Activated CD4-positive, alpha-beta T cell treated with anti-CD3 and anti-CD28 coated beads for 36 hours (primary cell): ENCODE measurements at regions not wholly inside any gene's neighbourhood (a gene's known extent, or its start where the extent isn't known, plus 50 kb on each side); places are given as distances from the start of the nearest gene placed in this dataset.

Experiments
- ATAC-seq: fragments of 200-7000 bp; cut with Tn5 transposase; one replicate; pipeline ENCODE4 v1.10.0; 2021; ENCODE audit warnings: mild to moderate bottlenecking, moderate library complexity
- CTCF ChIA-PET: fragments of 350-600 bp; sonication (Branson Sonifier 250); formaldehyde crosslinking; loops from one replicate; lab custom pipeline; 2021; ENCODE audit warnings: antibody characterized with exemption; lab: Charles Lee
- POLR2A ChIA-PET: fragments of 350-600 bp; sonication (Branson Sonifier 250); formaldehyde crosslinking; loops from one replicate; lab custom pipeline; 2021; ENCODE audit warnings: antibody characterized with exemption, inconsistent platforms; lab: Charles Lee
- DNase-seq: peaks from one replicate; pipeline ENCODE4 v3.0.0-alpha.2; 2020
- H3K27ac Mint-ChIP-seq: one replicate; pipeline ENCODE4 v1.8.0; 2021; ENCODE audit warnings: mixed read lengths
- H3K27me3 Mint-ChIP-seq: one replicate; pipeline ENCODE4 v1.8.0; 2021; ENCODE audit warnings: mixed read lengths
- H3K36me3 Mint-ChIP-seq: one replicate; pipeline ENCODE4 v1.8.0; 2021; ENCODE audit warnings: low read depth, mixed read lengths
- H3K4me1 Mint-ChIP-seq: one replicate; pipeline ENCODE4 v1.8.0; 2021; ENCODE audit warnings: mixed read lengths
- H3K4me3 Mint-ChIP-seq: one replicate; pipeline ENCODE4 v1.8.0; 2021; ENCODE audit warnings: mild to moderate bottlenecking, moderate library complexity, mixed read lengths
- H3K9me3 Mint-ChIP-seq: one replicate; pipeline ENCODE4 v1.8.0; 2021; ENCODE audit warnings: low read depth, mixed read lengths
- intact Hi-C, 2 experiments: fragments of 100-400 bp; cut with DNase I in 1 of 2; cut with micrococcal nuclease in 1 of 2; formaldehyde crosslinking; loops; one replicate each; pipeline versions ENCODE4 v1.14.2 to v1.15.1; 2022 to 2024; cut with DNase I, micrococcal nuclease

GRCh38 chr15:37524601-37525000, 409.8 kb upstream of the TMCO5A start:
- ATAC-seq: no peak
- H3K4me3 Mint-ChIP-seq: no peak overlapping the region
- ChIA-PET CTCF (no interaction called here), POLR2A (no interaction called here)
- H3K9me3 Mint-ChIP-seq: peaks cover 2% of the 10 kb centered on the region
- H3K36me3 Mint-ChIP-seq: no peaks in the 10 kb centered on the region
- no peak for DNase-seq
- intact Hi-C loops: no loop called here
- no peak overlapping the region for H3K27ac Mint-ChIP-seq
- H3K4me1 Mint-ChIP-seq: no peaks in the 10 kb centered on the region
- no peaks in the 10 kb centered on the region for H3K27me3 Mint-ChIP-seq

GRCh38 chr15:37528432-37528831, 406.0 kb upstream of the TMCO5A start:
- ChIA-PET POLR2A (no interaction called here), CTCF (interaction anchor here (0.9 kb wide), 1 partner anchor 11 kb away, joined by 5 read pairs; no protein-coding TSS in a partner anchor)
- H3K36me3 Mint-ChIP-seq: no peaks in the 10 kb centered on the region
- no peaks in the 10 kb centered on the region for H3K4me1 Mint-ChIP-seq
- no peak overlapping the region for H3K27ac Mint-ChIP-seq
- H3K27me3 Mint-ChIP-seq: no peaks in the 10 kb centered on the region
- DNase-seq (no peak), ATAC-seq (no peak)
- peaks cover 8% of the 10 kb centered on the region for H3K9me3 Mint-ChIP-seq
- intact Hi-C loops: no loop called here
- no peak overlapping the region for H3K4me3 Mint-ChIP-seq

- Mint-ChIP-seq H3K9me3 (peaks cover 13% of the 10 kb centered on the region), H3K27ac (no peak overlapping the region), H3K36me3 (no peaks in the 10 kb centered on the region), H3K4me1 (no peaks in the 10 kb centered on the region), H3K27me3 (no peaks in the 10 kb centered on the region), H3K4me3 (no peak overlapping the region)
- no peak for DNase-seq
- no peak for ATAC-seq
- CTCF ChIA-PET: no interaction called here
- intact Hi-C loops: no loop called here
- POLR2A ChIA-PET: no interaction called here
Measured at GRCh38 chr15:37536967-37537605, 397.4 kb upstream of the TMCO5A start.

GRCh38 chr15:37537802-37538201, 396.6 kb upstream of the TMCO5A start:
- Mint-ChIP-seq H3K4me1 (no peaks in the 10 kb centered on the region), H3K36me3 (no peaks in the 10 kb centered on the region), H3K27me3 (no peaks in the 10 kb centered on the region), H3K4me3 (no peak overlapping the region), H3K9me3 (peaks cover 12% of the 10 kb centered on the region), H3K27ac (no peak overlapping the region)
- CTCF ChIA-PET: no interaction called here
- ATAC-seq (no peak), DNase-seq (no peak)
- intact Hi-C loops: no loop called here
- POLR2A ChIA-PET: no interaction called here

GRCh38 chr15:37548116-37548515, 386.3 kb upstream of the TMCO5A start:
- POLR2A ChIA-PET: no interaction called here

GRCh38 chr15:37550360-37551024, 383.9 kb upstream of the TMCO5A start:
- no peak overlapping the region for H3K27ac Mint-ChIP-seq
- no peak overlapping the region for H3K4me3 Mint-ChIP-seq
- H3K9me3 Mint-ChIP-seq: peaks cover 2% of the 10 kb centered on the region
- H3K36me3 Mint-ChIP-seq: no peaks in the 10 kb centered on the region
- CTCF ChIA-PET: no interaction called here
- no peaks in the 10 kb centered on the region for H3K4me1 Mint-ChIP-seq
- ATAC-seq: no peak
- H3K27me3 Mint-ChIP-seq: no peaks in the 10 kb centered on the region
- no peak for DNase-seq
- POLR2A ChIA-PET: no interaction called here
- intact Hi-C loops: no loop called here

More at GRCh38 chr15:37548116-37548515, 386.3 kb upstream of the TMCO5A start:
- peaks cover 1% of the 10 kb centered on the region for H3K9me3 Mint-ChIP-seq
- H3K4me3 Mint-ChIP-seq: no peak overlapping the region
- CTCF ChIA-PET: no interaction called here
- no peak overlapping the region for H3K27ac Mint-ChIP-seq
- no peak for DNase-seq
- H3K36me3 Mint-ChIP-seq: no peaks in the 10 kb centered on the region
- no peaks in the 10 kb centered on the region for H3K4me1 Mint-ChIP-seq
- no peaks in the 10 kb centered on the region for H3K27me3 Mint-ChIP-seq
- no peak for ATAC-seq
- intact Hi-C loops: no loop called here

- no peaks in the 10 kb centered on the region for H3K36me3 Mint-ChIP-seq
- no peak for DNase-seq
- no peaks in the 10 kb centered on the region for H3K27me3 Mint-ChIP-seq
- no peak overlapping the region for H3K27ac Mint-ChIP-seq
- no peak for ATAC-seq
- intact Hi-C loops: no loop called here
- no peak overlapping the region for H3K4me3 Mint-ChIP-seq
- no peaks in the 10 kb centered on the region for H3K4me1 Mint-ChIP-seq
- peaks cover 2% of the 10 kb centered on the region for H3K9me3 Mint-ChIP-seq
- ChIA-PET POLR2A (no interaction called here), CTCF (no interaction called here)
Measured at GRCh38 chr15:37572401-37572800, 362.0 kb upstream of the TMCO5A start.

- intact Hi-C loops: no loop called here
- Mint-ChIP-seq H3K4me1 (no peaks in the 10 kb centered on the region), H3K27ac (no peak overlapping the region), H3K4me3 (no peak overlapping the region), H3K36me3 (no peaks in the 10 kb centered on the region), H3K27me3 (no peaks in the 10 kb centered on the region), H3K9me3 (no peaks in the 10 kb centered on the region)
- no peak for DNase-seq
- no peak for ATAC-seq
- CTCF ChIA-PET: no interaction called here
- POLR2A ChIA-PET: no interaction called here
Measured at GRCh38 chr15:37574985-37575384, 359.5 kb upstream of the TMCO5A start.

- CTCF ChIA-PET: no interaction called here
Measured at GRCh38 chr15:37576952-37577351, 357.5 kb upstream of the TMCO5A start.

GRCh38 chr15:37581866-37582532, 352.4 kb upstream of the TMCO5A start:
- peaks cover 4% of the 10 kb centered on the region for H3K9me3 Mint-ChIP-seq
- POLR2A ChIA-PET: no interaction called here
- no peaks in the 10 kb centered on the region for H3K36me3 Mint-ChIP-seq
- H3K4me3 Mint-ChIP-seq: no peak overlapping the region
- H3K4me1 Mint-ChIP-seq: no peaks in the 10 kb centered on the region
- no peak overlapping the region for H3K27ac Mint-ChIP-seq
- CTCF ChIA-PET: no interaction called here
- no peaks in the 10 kb centered on the region for H3K27me3 Mint-ChIP-seq
- no peak for DNase-seq
- ATAC-seq: no peak
- intact Hi-C loops: no loop called here

More at GRCh38 chr15:37576952-37577351, 357.5 kb upstream of the TMCO5A start:
- Mint-ChIP-seq H3K27me3 (no peaks in the 10 kb centered on the region), H3K27ac (no peak overlapping the region), H3K4me3 (no peak overlapping the region), H3K4me1 (no peaks in the 10 kb centered on the region), H3K9me3 (no peaks in the 10 kb centered on the region), H3K36me3 (no peaks in the 10 kb centered on the region)
- no peak for DNase-seq
- POLR2A ChIA-PET: no interaction called here
- intact Hi-C loops: no loop called here
- ATAC-seq: no peak

- Mint-ChIP-seq H3K9me3 (peaks cover 4% of the 10 kb centered on the region), H3K27me3 (no peaks in the 10 kb centered on the region), H3K4me3 (no peak overlapping the region), H3K4me1 (no peaks in the 10 kb centered on the region), H3K27ac (no peak overlapping the region), H3K36me3 (no peaks in the 10 kb centered on the region)
- ATAC-seq: no peak
- no peak for DNase-seq
- intact Hi-C loops: no loop called here
- ChIA-PET POLR2A (no interaction called here), CTCF (interaction anchor here (0.6 kb wide), 1 partner anchor 111 kb away, joined by 3 read pairs; no protein-coding TSS in a partner anchor)
Measured at GRCh38 chr15:37582852-37583251, 351.6 kb upstream of the TMCO5A start.
